Neuronal stem cell (in vitro differentiated cells): ENCODE measurements at regions not wholly inside any gene's neighbourhood (a gene's known extent, or its start where the extent isn't known, plus 50 kb on each side); places are given as distances from the start of the nearest gene placed in this dataset.

Source experiments
- DNase-seq: peaks from one replicate; pipeline ENCODE4 v3.0.0-alpha.2; 2013; ENCODE audit warnings: low spot score
- H2AFZ ChIP-seq: one replicate; pipeline ENCODE4 v1.6.1; 2013; ENCODE audit warnings: mild to moderate bottlenecking, low read length, inconsistent platforms
- H2AK5ac ChIP-seq: 2 replicates; pipeline ENCODE4 v1.6.1; 2013; ENCODE audit warnings: low read depth, mild to moderate bottlenecking, inconsistent platforms, low read length, moderate library complexity, mixed read lengths
- H2BK120ac ChIP-seq: 2 replicates; pipeline ENCODE4 v1.6.1; 2013; ENCODE audit warnings: low read depth, mild to moderate bottlenecking, inconsistent platforms, low read length, moderate library complexity, mixed read lengths
- H2BK12ac ChIP-seq: one replicate; pipeline ENCODE4 v1.6.1; 2013; ENCODE audit warnings: low read length, inconsistent platforms
- H2BK15ac ChIP-seq: 2 replicates; pipeline ENCODE4 v1.6.1; 2013; ENCODE audit warnings: mild to moderate bottlenecking, low read length, inconsistent platforms, mixed read lengths
- H2BK5ac ChIP-seq: one replicate; pipeline ENCODE4 v1.6.1; 2013; ENCODE audit warnings: inconsistent platforms, mild to moderate bottlenecking, low read length, moderate library complexity
- H3K14ac ChIP-seq: one replicate; pipeline ENCODE4 v1.6.1; 2013; ENCODE audit warnings: low read length, inconsistent platforms
- H3K18ac ChIP-seq: 2 replicates; pipeline ENCODE4 v1.6.1; 2013; ENCODE audit warnings: low read length, inconsistent platforms
- H3K23ac ChIP-seq: 2 replicates; pipeline ENCODE4 v1.6.1; 2013; ENCODE audit warnings: low read depth, mild to moderate bottlenecking, mixed read lengths, low read length, inconsistent platforms; ENCODE audit not compliant: poor library complexity
- H3K27ac ChIP-seq: replicated peaks from 3 replicates; pipeline ENCODE4 v1.5.1; 2013; ENCODE audit warnings: low read length, inconsistent platforms
- H3K27me3 ChIP-seq, 3 experiments: 2 replicates each; pipeline ENCODE4 v1.6.1; 2013; ENCODE audit warnings: low read length in 3 of 3, mild to moderate bottlenecking in 2 of 3, inconsistent platforms in 1 of 3, low read depth in 1 of 3, mixed read lengths in 1 of 3, moderate library complexity in 1 of 3; ENCODE audit not compliant: control insufficient read depth in 3 of 3, insufficient read depth in 3 of 3
- H3K36me3 ChIP-seq, 2 donors: replicated peaks in 1 of 2; 2 replicates each; pipeline ENCODE4 v1.6.1; 2013; ENCODE audit warnings: low read length in 2 of 2; ENCODE audit not compliant: control insufficient read depth in 2 of 2, insufficient read depth in 2 of 2
- H3K4ac ChIP-seq: 2 replicates; pipeline ENCODE4 v1.6.1; 2013; ENCODE audit warnings: inconsistent platforms, mild to moderate bottlenecking, low read length, moderate library complexity
- H3K4me1 ChIP-seq, 2 donors: 1 replicate in 1 of 2; 2 replicates in 1 of 2; pipeline ENCODE4 v1.6.1; 2013; ENCODE audit warnings: low read length in 2 of 2, low read depth in 1 of 2; ENCODE audit not compliant: control insufficient read depth in 2 of 2, insufficient read depth in 1 of 2
- H3K4me2 ChIP-seq: one replicate; pipeline ENCODE4 v1.6.1; 2013; ENCODE audit warnings: mild to moderate bottlenecking, low read length, inconsistent platforms; ENCODE audit not compliant: insufficient read depth, poor library complexity, severe bottlenecking
- H3K4me3 ChIP-seq, 2 donors: 2 replicates each; pipeline ENCODE4 v1.5.1; 2013; ENCODE audit warnings: low read length in 2 of 2, mild to moderate bottlenecking in 2 of 2, inconsistent platforms in 1 of 2, moderate library complexity in 1 of 2
- H3K79me1 ChIP-seq: one replicate; pipeline ENCODE4 v1.6.1; 2013; ENCODE audit warnings: low read depth, mild to moderate bottlenecking, inconsistent platforms, low read length, moderate library complexity
- H3K9ac ChIP-seq: one replicate; pipeline ENCODE4 v1.6.1; 2013; ENCODE audit warnings: mild to moderate bottlenecking, low read depth, low read length, inconsistent platforms; ENCODE audit not compliant: poor library complexity
- H3K9me3 ChIP-seq, 2 donors: replicated peaks in 1 of 2; 2 replicates each; pipeline versions ENCODE3 to v1.6.1; 2013; ENCODE audit warnings: low read length in 2 of 2, mild to moderate bottlenecking in 2 of 2, inconsistent platforms in 1 of 2, low read depth in 1 of 2, mixed read lengths in 1 of 2, moderate library complexity in 1 of 2; ENCODE audit not compliant: control insufficient read depth in 2 of 2, insufficient read depth in 1 of 2
- H4K8ac ChIP-seq: one replicate; pipeline ENCODE4 v1.6.1; 2013; ENCODE audit warnings: low read depth, mild to moderate bottlenecking, inconsistent platforms, low read length, moderate library complexity
- H4K91ac ChIP-seq: one replicate; pipeline ENCODE4 v1.6.1; 2013; ENCODE audit warnings: low read length, low read depth, mild to moderate bottlenecking, inconsistent platforms; ENCODE audit not compliant: poor library complexity
- WGBS, 2 donors: extraction: QIAGEN DNeasy Blood & Tissue Kit; methylation state at CpG; one replicate each; pipeline ENCODE4 v1.1.7; 2013; ENCODE audit warnings: missing lambda C conversion rate in 2 of 2, mixed read lengths in 1 of 2; ENCODE audit not compliant: insufficient read length in 2 of 2, insufficient replicate concordance in 1 of 2; ENCODE audit errors: extremely low coverage in 2 of 2; 5-methylcytosine and 5-hydroxymethylcytosine counted together

GRCh38 chr2:16813593-16813992 lies 148.0 kb upstream of the CYRIA start:
- H3K27me3 ChIP-seq = no peaks in the 10 kb centered on the region
- no peak for DNase-seq
- H3K27ac ChIP-seq = no peak overlapping the region
- no peak overlapping the region for H3K14ac ChIP-seq
- H3K9ac ChIP-seq = no peak overlapping the region
- H3K23ac ChIP-seq = no peak overlapping the region
- H3K9me3 ChIP-seq = no peaks in the 10 kb centered on the region
- H3K4me1 ChIP-seq = no peaks in the 10 kb centered on the region
- H4K8ac ChIP-seq = no peak overlapping the region
- no peak overlapping the region for H2BK120ac ChIP-seq
- no peak overlapping the region for H2AFZ ChIP-seq
- H3K4me3 ChIP-seq = no peak overlapping the region
- whole genome bisulfite sequencing, 2 donors = no CpG with 5 or more reads among the region's 1 CpG
- no peak overlapping the region for H2BK5ac ChIP-seq
- H3K79me1 ChIP-seq = no peaks in the 10 kb centered on the region
- H3K18ac ChIP-seq = no peak overlapping the region
- H3K36me3 ChIP-seq = no peaks in the 10 kb centered on the region
- no peak overlapping the region for H2BK12ac ChIP-seq
- H3K4ac ChIP-seq = no peak overlapping the region
- no peak overlapping the region for H2AK5ac ChIP-seq
- peak overlapping the region; percentile 45 for H4K91ac ChIP-seq
- H2BK15ac ChIP-seq = no peak overlapping the region
- H3K4me2 ChIP-seq = no peak overlapping the region

- Histone ChIP-seq H2AK5ac (no peak overlapping the region), H3K4ac (no peak overlapping the region)
Measured at GRCh38 chr2:16798472-16798871, 132.8 kb upstream of the CYRIA start.

GRCh38 chr2:16791496-16791895 lies 125.9 kb upstream of the CYRIA start:
- no peaks in the 10 kb centered on the region for H3K27me3 ChIP-seq
- H3K4me3 ChIP-seq = no peak overlapping the region
- no peak for DNase-seq
- no peak overlapping the region for H3K23ac ChIP-seq
- no peaks in the 10 kb centered on the region for H3K79me1 ChIP-seq
- no peak overlapping the region for H4K91ac ChIP-seq
- no peak overlapping the region for H2BK5ac ChIP-seq
- H4K8ac ChIP-seq = no peak overlapping the region
- no peaks in the 10 kb centered on the region for H3K4me1 ChIP-seq
- H3K27ac ChIP-seq = no peak overlapping the region
- no peak overlapping the region for H2BK15ac ChIP-seq
- no peak overlapping the region for H2AK5ac ChIP-seq
- no peak overlapping the region for H2AFZ ChIP-seq
- no peaks in the 10 kb centered on the region for H3K9me3 ChIP-seq
- H3K4ac ChIP-seq = no peak overlapping the region
- H2BK120ac ChIP-seq = no peak overlapping the region
- H3K18ac ChIP-seq = no peak overlapping the region
- H3K4me2 ChIP-seq = no peak overlapping the region
- no peak overlapping the region for H3K9ac ChIP-seq
- no CpG with 5 or more reads among the region's 1 CpG for WGBS, 2 donors
- no peaks in the 10 kb centered on the region for H3K36me3 ChIP-seq
- no peak overlapping the region for H3K14ac ChIP-seq
- no peak overlapping the region for H2BK12ac ChIP-seq

More at GRCh38 chr2:16798472-16798871, 132.8 kb upstream of the CYRIA start:
- Histone ChIP-seq H2BK5ac (no peak overlapping the region), H4K91ac (no peak overlapping the region), H2BK120ac (no peak overlapping the region), H3K9me3 (no peaks in the 10 kb centered on the region), H3K27me3 (no peaks in the 10 kb centered on the region), H2BK12ac (no peak overlapping the region), H3K79me1 (no peaks in the 10 kb centered on the region), H3K4me3 (no peak overlapping the region), H3K27ac (no peak overlapping the region), H3K23ac (no peak overlapping the region), H2AFZ (no peak overlapping the region), H3K4me2 (no peak overlapping the region), H2BK15ac (no peak overlapping the region), H3K4me1 (no peaks in the 10 kb centered on the region), H3K36me3 (no peaks in the 10 kb centered on the region), H4K8ac (no peak overlapping the region), H3K14ac (no peak overlapping the region), H3K18ac (no peak overlapping the region), H3K9ac (no peak overlapping the region)
- WGBS, 2 donors = no CpG with 5 or more reads among the region's 2 CpGs
- DNase-seq = no peak

- Histone ChIP-seq H3K14ac (no peak overlapping the region), H3K18ac (no peak overlapping the region), H3K9ac (no peak overlapping the region), H2BK12ac (no peak overlapping the region), H3K23ac (no peak overlapping the region), H3K79me1 (no peaks in the 10 kb centered on the region), H3K4me1 (peaks cover 0 to 4% of the 10 kb centered on the region in 2 donors), H3K4me3 (no peak overlapping the region), H3K27ac (no peak overlapping the region), H3K4ac (no peak overlapping the region), H3K9me3 (no peaks in the 10 kb centered on the region), H3K27me3 (no peaks in the 10 kb centered on the region), H2AK5ac (no peak overlapping the region), H2BK5ac (no peak overlapping the region), H2BK120ac (no peak overlapping the region), H2AFZ (no peak overlapping the region), H4K91ac (no peak overlapping the region), H4K8ac (no peak overlapping the region), H3K36me3 (no peaks in the 10 kb centered on the region), H3K4me2 (no peak overlapping the region), H2BK15ac (no peak overlapping the region)
- DNase-seq = no peak
- WGBS, 2 donors = no CpG with 5 or more reads among the region's 3 CpGs
Measured at GRCh38 chr2:16785149-16785548, 119.5 kb upstream of the CYRIA start.
